HPDE6-E6E7 (cell line): ENCODE measurements at regions not wholly inside any gene's neighbourhood (a gene's known extent, or its start where the extent isn't known, plus 50 kb on each side); places are given as distances from the start of the nearest gene placed in this dataset.

ENCODE experiments used
- DNase-seq: peaks from one replicate; pipeline ENCODE4 v3.0.0; 2011; ENCODE audit warnings: missing footprints; ENCODE audit errors: extremely low spot score

GRCh38 chr1:106063510-106063909 is 993.0 kb upstream of the PRMT6 start:
- no peak for DNase-seq

GRCh38 chr1:106072909-106073600 is 983.4 kb upstream of the PRMT6 start:
- DNase-seq: no peak

GRCh38 chr1:106080608-106081325 is 975.7 kb upstream of the PRMT6 start:
- no peak for DNase-seq

- no peak for DNase-seq
These were observed 945.4 kb upstream of the PRMT6 start for GRCh38 chr1:106111044-106111443.

GRCh38 chr1:106113851-106114250 is 942.6 kb upstream of the PRMT6 start:
- DNase-seq: no peak

GRCh38 chr1:106120789-106121188 is 935.7 kb upstream of the PRMT6 start:
- no peak for DNase-seq

GRCh38 chr1:106121728-106122127 is 934.7 kb upstream of the PRMT6 start:
- no peak for DNase-seq

GRCh38 chr1:106134561-106134960 is 921.9 kb upstream of the PRMT6 start:
- DNase-seq: no peak

GRCh38 chr1:106173101-106173500 is 883.4 kb upstream of the PRMT6 start:
- no peak for DNase-seq

- DNase-seq: no peak
These were observed 877.7 kb upstream of the PRMT6 start for GRCh38 chr1:106178791-106179190.

- no peak for DNase-seq
These were observed 874.6 kb upstream of the PRMT6 start for GRCh38 chr1:106181866-106182265.

- DNase-seq: no peak
These were observed 871.4 kb upstream of the PRMT6 start for GRCh38 chr1:106185089-106185488.

- no peak for DNase-seq
These were observed 866.7 kb upstream of the PRMT6 start for GRCh38 chr1:106189780-106190179.

- no peak for DNase-seq
These were observed 862.3 kb upstream of the PRMT6 start for GRCh38 chr1:106194206-106194605.

GRCh38 chr1:106200711-106201110 is 855.8 kb upstream of the PRMT6 start:
- DNase-seq: no peak

GRCh38 chr1:106207185-106207584 is 849.3 kb upstream of the PRMT6 start:
- DNase-seq: no peak

- DNase-seq: no peak
These were observed 838.7 kb upstream of the PRMT6 start for GRCh38 chr1:106217765-106218164.

- no peak for DNase-seq
These were observed 834.1 kb upstream of the PRMT6 start for GRCh38 chr1:106222403-106222802.

- DNase-seq: no peak
These were observed 833.3 kb upstream of the PRMT6 start for GRCh38 chr1:106223213-106223612.

GRCh38 chr1:106224426-106224825 is 832.0 kb upstream of the PRMT6 start:
- DNase-seq: no peak

GRCh38 chr1:106225403-106225802 is 831.1 kb upstream of the PRMT6 start:
- DNase-seq: no peak

- no peak for DNase-seq
These were observed 829.9 kb upstream of the PRMT6 start for GRCh38 chr1:106226550-106226949.

GRCh38 chr1:106232128-106232527 is 824.3 kb upstream of the PRMT6 start:
- peak; percentile 1 for DNase-seq
